ENCODE measurements at regions not wholly inside any gene's neighbourhood (a gene's known extent, or its start where the extent isn't known, plus 50 kb on each side); places are given as distances from the start of the nearest gene placed in this dataset.

DNA sequence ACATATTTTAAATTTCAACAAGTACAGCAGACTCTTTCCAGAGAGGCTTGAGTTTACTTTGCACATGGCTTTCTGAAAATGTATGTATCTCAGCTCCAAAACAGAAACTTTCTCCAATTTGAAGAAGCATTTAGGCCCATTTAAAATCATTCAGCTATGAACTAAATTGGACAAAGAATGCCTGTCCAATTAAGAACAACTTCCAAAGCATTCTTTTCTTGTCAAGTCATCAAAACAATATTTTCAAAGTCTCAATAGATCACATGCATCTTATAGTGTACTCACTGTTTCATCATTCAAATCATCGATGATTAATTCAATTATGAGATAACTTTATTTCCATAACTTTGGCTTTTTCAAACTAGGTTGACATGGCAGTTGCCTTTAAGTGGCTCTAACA lies 95.2 kb downstream of the KBTBD8 start:
- H3K36me3 Mint-ChIP-seq (ENCODE audit: unreplicated experiment), result no peaks in the 10 kb centered on the region
- no peaks in the 10 kb centered on the region for H3K9me3 Mint-ChIP-seq (ENCODE audit: unreplicated experiment)
- no peak overlapping the region for H3K27ac Mint-ChIP-seq (ENCODE audit: unreplicated experiment)
- no peaks in the 10 kb centered on the region for H3K27me3 Mint-ChIP-seq (ENCODE audit: unreplicated experiment)
- TF ChIP-seq, protein P1, sequence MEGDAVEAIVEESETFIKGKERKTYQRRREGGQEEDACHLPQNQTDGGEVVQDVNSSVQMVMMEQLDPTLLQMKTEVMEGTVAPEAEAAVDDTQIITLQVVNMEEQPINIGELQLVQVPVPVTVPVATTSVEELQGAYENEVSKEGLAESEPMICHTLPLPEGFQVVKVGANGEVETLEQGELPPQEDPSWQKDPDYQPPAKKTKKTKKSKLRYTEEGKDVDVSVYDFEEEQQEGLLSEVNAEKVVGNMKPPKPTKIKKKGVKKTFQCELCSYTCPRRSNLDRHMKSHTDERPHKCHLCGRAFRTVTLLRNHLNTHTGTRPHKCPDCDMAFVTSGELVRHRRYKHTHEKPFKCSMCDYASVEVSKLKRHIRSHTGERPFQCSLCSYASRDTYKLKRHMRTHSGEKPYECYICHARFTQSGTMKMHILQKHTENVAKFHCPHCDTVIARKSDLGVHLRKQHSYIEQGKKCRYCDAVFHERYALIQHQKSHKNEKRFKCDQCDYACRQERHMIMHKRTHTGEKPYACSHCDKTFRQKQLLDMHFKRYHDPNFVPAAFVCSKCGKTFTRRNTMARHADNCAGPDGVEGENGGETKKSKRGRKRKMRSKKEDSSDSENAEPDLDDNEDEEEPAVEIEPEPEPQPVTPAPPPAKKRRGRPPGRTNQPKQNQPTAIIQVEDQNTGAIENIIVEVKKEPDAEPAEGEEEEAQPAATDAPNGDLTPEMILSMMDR (IDR thresholded peaks at IDR 0.05; ENCODE audit: partially characterized antibody, unreplicated experiment), result no peak
- H3K4me1 Mint-ChIP-seq (ENCODE audit: low read depth, unreplicated experiment), result no peaks in the 10 kb centered on the region
- no peak for DNase-seq
- H3K4me3 Mint-ChIP-seq (ENCODE audit: unreplicated experiment), result no peak overlapping the region

DNA sequence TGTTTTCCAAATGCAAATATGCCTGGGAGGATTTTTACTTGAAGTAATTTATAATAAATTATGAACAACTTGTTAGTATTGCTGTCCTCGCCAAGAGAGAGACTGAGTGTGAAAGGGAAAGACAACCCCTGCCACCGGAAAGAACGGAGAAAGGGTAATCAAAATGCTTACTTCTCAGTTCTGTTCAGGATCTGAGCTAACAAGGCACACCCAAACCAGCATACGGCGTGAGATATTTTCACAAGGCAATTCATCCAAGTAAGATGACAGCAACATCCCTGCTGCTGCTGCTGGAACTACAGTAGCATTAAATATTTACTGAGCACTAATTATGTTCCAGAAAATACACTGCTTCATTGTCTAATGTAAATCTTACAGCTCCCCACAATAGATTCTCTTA lies 96.1 kb downstream of the KBTBD8 start:
- Mint-ChIP-seq H3K27ac (ENCODE audit: unreplicated experiment) (no peak overlapping the region), H3K9me3 (ENCODE audit: unreplicated experiment) (no peaks in the 10 kb centered on the region), H3K27me3 (ENCODE audit: unreplicated experiment) (no peaks in the 10 kb centered on the region), H3K4me1 (ENCODE audit: low read depth, unreplicated experiment) (no peaks in the 10 kb centered on the region), H3K36me3 (ENCODE audit: unreplicated experiment) (no peaks in the 10 kb centered on the region), H3K4me3 (ENCODE audit: unreplicated experiment) (no peak overlapping the region)
- DNase-seq, result no peak
- TF ChIP-seq, protein P1 (IDR thresholded peaks at IDR 0.05; ENCODE audit: partially characterized antibody, unreplicated experiment), result no peak

DNA sequence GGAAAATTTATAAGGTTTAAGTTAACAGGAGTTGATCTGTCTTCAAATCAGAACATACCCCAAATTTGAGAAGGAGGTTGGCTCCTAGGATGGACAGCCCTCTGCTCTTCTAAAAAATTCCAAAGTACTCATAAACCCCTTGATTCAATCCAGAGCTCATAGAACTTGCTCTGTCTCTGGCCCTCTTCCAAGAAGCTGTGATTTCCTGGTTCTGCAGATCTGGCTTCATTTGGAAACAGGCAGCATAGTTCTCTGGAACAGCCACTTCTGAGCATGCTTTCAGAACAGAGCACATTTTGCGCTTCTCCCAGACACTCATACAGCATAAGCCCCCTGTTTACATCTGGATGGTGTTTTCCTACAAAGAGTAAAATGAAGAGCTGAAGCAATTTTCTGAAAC lies 96.7 kb downstream of the KBTBD8 start:
- TF ChIP-seq, protein P1 (IDR thresholded peaks at IDR 0.05; ENCODE audit: partially characterized antibody, unreplicated experiment), result no peak
- Mint-ChIP-seq H3K36me3 (ENCODE audit: unreplicated experiment) (no peaks in the 10 kb centered on the region), H3K9me3 (ENCODE audit: unreplicated experiment) (no peaks in the 10 kb centered on the region), H3K4me1 (ENCODE audit: low read depth, unreplicated experiment) (peaks cover 2% of the 10 kb centered on the region), H3K27ac (ENCODE audit: unreplicated experiment) (no peak overlapping the region), H3K27me3 (ENCODE audit: unreplicated experiment) (no peaks in the 10 kb centered on the region), H3K4me3 (ENCODE audit: unreplicated experiment) (no peak overlapping the region)
- DNase-seq, result no peak

DNA sequence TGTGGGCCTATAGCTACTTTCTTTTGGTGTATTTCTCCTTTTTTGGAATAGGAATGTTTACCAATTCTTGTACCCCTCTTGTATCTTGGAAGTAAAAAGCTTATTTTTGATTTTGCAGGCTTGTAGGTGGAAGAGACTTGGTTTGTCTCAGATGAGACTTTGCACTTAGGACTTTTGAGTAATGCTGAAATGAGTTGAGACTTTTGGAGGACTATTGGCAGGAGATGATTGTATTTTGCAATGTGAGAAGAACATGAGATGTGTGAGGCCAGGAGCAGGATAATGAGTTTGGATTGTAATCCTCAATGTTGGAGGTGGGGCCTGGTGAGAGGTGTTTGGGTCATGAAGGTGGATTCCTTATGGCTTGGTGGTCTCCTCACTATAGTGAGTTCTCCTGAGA lies 106.3 kb downstream of the KBTBD8 start:
- no peak for DNase-seq
- Mint-ChIP-seq H3K4me3 (ENCODE audit: unreplicated experiment) (no peak overlapping the region), H3K27me3 (ENCODE audit: unreplicated experiment) (no peaks in the 10 kb centered on the region), H3K9me3 (ENCODE audit: unreplicated experiment) (peaks cover 4% of the 10 kb centered on the region), H3K27ac (ENCODE audit: unreplicated experiment) (no peak overlapping the region), H3K4me1 (ENCODE audit: low read depth, unreplicated experiment) (peaks cover 5% of the 10 kb centered on the region), H3K36me3 (ENCODE audit: unreplicated experiment) (peaks cover 16% of the 10 kb centered on the region)
- TF ChIP-seq, protein P1 (IDR thresholded peaks at IDR 0.05; ENCODE audit: partially characterized antibody, unreplicated experiment), result no peak

DNA sequence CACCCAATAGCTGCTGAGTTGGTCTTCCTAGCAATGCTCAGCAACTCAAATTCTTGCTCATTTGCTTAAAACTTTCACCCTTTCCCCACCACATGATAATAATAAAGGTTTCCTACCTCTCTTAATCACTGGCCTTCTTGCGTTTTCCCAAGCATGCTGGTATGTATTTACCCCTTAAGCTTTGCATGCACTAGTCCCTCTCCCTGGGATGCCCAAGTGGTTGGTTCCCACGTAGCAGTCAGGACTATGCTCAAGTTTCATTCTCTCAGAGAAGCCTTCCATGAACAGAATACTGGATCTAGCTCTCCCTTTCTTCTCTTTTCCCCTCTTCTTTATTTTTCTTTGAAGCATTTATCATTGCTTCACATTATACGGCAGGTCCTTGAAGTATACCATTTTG lies 108.8 kb downstream of the KBTBD8 start:
- TF ChIP-seq, protein P1 (IDR thresholded peaks at IDR 0.05; ENCODE audit: partially characterized antibody, unreplicated experiment), result no peak

More for the DNA sequence above, 108.8 kb downstream of the KBTBD8 start:
- Mint-ChIP-seq H3K9me3 (ENCODE audit: unreplicated experiment) (peaks cover 4% of the 10 kb centered on the region), H3K27me3 (ENCODE audit: unreplicated experiment) (no peaks in the 10 kb centered on the region), H3K36me3 (ENCODE audit: unreplicated experiment) (peaks cover 16% of the 10 kb centered on the region), H3K4me3 (ENCODE audit: unreplicated experiment) (no peak overlapping the region), H3K4me1 (ENCODE audit: low read depth, unreplicated experiment) (no peaks in the 10 kb centered on the region), H3K27ac (ENCODE audit: unreplicated experiment) (no peak overlapping the region)
- no peak for DNase-seq

All from glutamatergic neuron (in vitro differentiated cells).